Breast epithelium (tissue), 4 donors: ENCODE measurements at regions not wholly inside any gene's neighbourhood (a gene's known extent, or its start where the extent isn't known, plus 50 kb on each side); places are given as distances from the start of the nearest gene placed in this dataset.

Experiments used
- DNase-seq, 2 donors: peaks; one replicate each; pipeline ENCODE4 v3.0.0-alpha.2; 2019; ENCODE audit warnings: low spot score in 2 of 2
- H3K27ac ChIP-seq, 2 donors: fragments of 200-600 bp; sonication (generic) in 1 of 2; one replicate each; pipeline ENCODE4 v1.5.1; 2016 to 2019; ENCODE audit warnings: mild to moderate bottlenecking in 1 of 2
- H3K27me3 ChIP-seq, 2 donors: fragments of 200-600 bp; sonication (generic) in 1 of 2; one replicate each; pipeline versions ENCODE4 v1.5.1 to v1.6.0; 2017 to 2019; ENCODE audit warnings: control low read depth in 1 of 2, mild to moderate bottlenecking in 1 of 2
- H3K36me3 ChIP-seq: fragments of 200-600 bp; one replicate; pipeline ENCODE4 v1.5.1; 2019
- H3K4me1 ChIP-seq, 2 donors: fragments of 200-600 bp; sonication (generic); one replicate each; pipeline ENCODE4 v1.5.1; 2016 to 2019; ENCODE audit warnings: control low read depth in 1 of 2
- H3K4me3 ChIP-seq, 3 donors: fragments of 200-600 bp; sonication (generic); 1 replicate in 2 of 3; 2 replicates in 1 of 3; pipeline ENCODE4 v1.5.1; 2016 to 2019; ENCODE audit warnings: mild to moderate bottlenecking in 3 of 3, moderate library complexity in 2 of 3
- H3K9me3 ChIP-seq, 2 donors: fragments of 200-600 bp; sonication (generic) in 1 of 2; one replicate each; pipeline ENCODE4 v1.5.1; 2016 to 2019; ENCODE audit warnings: control low read depth in 1 of 2
- CTCF ChIP-seq, 3 donors: fragments of 450-650 bp; IDR thresholded peaks; one replicate each; pipeline ENCODE4 v1.5.1; 2016 to 2017; ENCODE audit warnings: antibody characterized with exemption in 3 of 3, mild to moderate bottlenecking in 3 of 3, moderate library complexity in 3 of 3
- POLR2A ChIP-seq: fragments of 450-650 bp; IDR thresholded peaks from one replicate; pipeline ENCODE4 v1.6.1; 2016; ENCODE audit warnings: antibody characterized with exemption, mild to moderate bottlenecking, moderate library complexity
- POLR2AphosphoS5 ChIP-seq, 3 donors: sonication (generic); formaldehyde crosslinking; IDR thresholded peaks; one replicate each; pipeline ENCODE4 v1.6.1; 2017; ENCODE audit warnings: antibody characterized with exemption in 3 of 3
- intact Hi-C: fragments of 100-400 bp; cut with DNase I; formaldehyde crosslinking; loops from one replicate; pipeline ENCODE4 v1.15.1; 2023; ENCODE audit warnings: low total_unique reads

- no peak for TF ChIP-seq CTCF (IDR thresholded peaks at IDR 0.05)
- TF ChIP-seq POLR2AphosphoS5 (IDR thresholded peaks at IDR 0.05): no peak
- TF ChIP-seq POLR2A: no peak
- DNase-seq: no peak
Measured at GRCh38 chr2:123895651-123896050, 129.4 kb upstream of the CNTNAP5 start.

GRCh38 chr2:123901256-123901655 is 123.8 kb upstream of the CNTNAP5 start:
- peaks cover 5 to 19% of the 10 kb centered on the region in 2 donors for H3K9me3 ChIP-seq

More at GRCh38 chr2:123895651-123896050, 129.4 kb upstream of the CNTNAP5 start:
- Histone ChIP-seq H3K27me3 (no peaks in the 10 kb centered on the region), H3K4me3 (no peak overlapping the region), H3K36me3 (no peaks in the 10 kb centered on the region), H3K9me3 (peaks cover 5 to 12% of the 10 kb centered on the region in 2 donors), H3K27ac (no peak overlapping the region), H3K4me1 (no peaks in the 10 kb centered on the region)
- intact Hi-C loops: no loop called here

GRCh38 chr2:123906361-123906760 is 118.7 kb upstream of the CNTNAP5 start:
- no peak overlapping the region for H3K4me3 ChIP-seq
- H3K36me3 ChIP-seq: no peaks in the 10 kb centered on the region
- intact Hi-C loops: loop anchor here (10.0 kb wide), 1 partner anchor 1478 kb away; no protein-coding TSS in a partner anchor
- no peak overlapping the region for H3K27ac ChIP-seq
- no peaks in the 10 kb centered on the region for H3K4me1 ChIP-seq
- TF ChIP-seq CTCF (IDR thresholded peaks at IDR 0.05): no peak
- no peak for TF ChIP-seq POLR2AphosphoS5 (IDR thresholded peaks at IDR 0.05)
- TF ChIP-seq POLR2A: no peak
- H3K27me3 ChIP-seq: no peaks in the 10 kb centered on the region
- peaks cover 0 to 9% of the 10 kb centered on the region in 2 donors for H3K9me3 ChIP-seq
- DNase-seq: no peak

More at GRCh38 chr2:123901256-123901655, 123.8 kb upstream of the CNTNAP5 start:
- intact Hi-C loops: loop anchor here (10.0 kb wide), 1 partner anchor 1484 kb away; no protein-coding TSS in a partner anchor
- H3K27me3 ChIP-seq: no peaks in the 10 kb centered on the region
- no peaks in the 10 kb centered on the region for H3K36me3 ChIP-seq
- TF ChIP-seq POLR2AphosphoS5 (IDR thresholded peaks at IDR 0.05): no peak
- no peak for TF ChIP-seq CTCF (IDR thresholded peaks at IDR 0.05)
- no peak for TF ChIP-seq POLR2A
- no peak overlapping the region for H3K27ac ChIP-seq
- H3K4me1 ChIP-seq: no peaks in the 10 kb centered on the region
- no peak overlapping the region for H3K4me3 ChIP-seq
- no peak for DNase-seq

- intact Hi-C loops: loop anchor here (10.0 kb wide), 1 partner anchor 1476 kb away; no protein-coding TSS in a partner anchor
- Histone ChIP-seq H3K27me3 (no peaks in the 10 kb centered on the region), H3K4me1 (no peaks in the 10 kb centered on the region), H3K27ac (no peak overlapping the region), H3K36me3 (no peaks in the 10 kb centered on the region), H3K4me3 (no peak overlapping the region), H3K9me3 (no peaks in the 10 kb centered on the region)
- TF ChIP-seq CTCF (IDR thresholded peaks at IDR 0.05): no peak
- no peak for TF ChIP-seq POLR2A
- no peak for TF ChIP-seq POLR2AphosphoS5 (IDR thresholded peaks at IDR 0.05)
- DNase-seq: no peak
Measured at GRCh38 chr2:123908522-123908921, 116.6 kb upstream of the CNTNAP5 start.

GRCh38 chr2:123912171-123912570 is 112.9 kb upstream of the CNTNAP5 start:
- intact Hi-C loops: no loop called here
- Histone ChIP-seq H3K27ac (no peak overlapping the region), H3K4me3 (no peak overlapping the region), H3K36me3 (no peaks in the 10 kb centered on the region), H3K27me3 (no peaks in the 10 kb centered on the region), H3K4me1 (no peaks in the 10 kb centered on the region), H3K9me3 (no peaks in the 10 kb centered on the region)
- no peak for TF ChIP-seq POLR2AphosphoS5 (IDR thresholded peaks at IDR 0.05)
- no peak for TF ChIP-seq POLR2A
- no peak for TF ChIP-seq CTCF (IDR thresholded peaks at IDR 0.05)
- no peak for DNase-seq
